GM12878 (cell line): ENCODE measurements at regions not wholly inside any gene's neighbourhood (a gene's known extent, or its start where the extent isn't known, plus 50 kb on each side); places are given as distances from the start of the nearest gene placed in this dataset.

Source experiments
- ATAC-seq: fragments of 200-7000 bp; cut with Tn5 transposase; 3 replicates; pipeline ENCODE4 v1.9.1; 2020; ENCODE audit warnings: mild to moderate bottlenecking, moderate library complexity
- BruUV-seq: library from RNA; stranded (reverse); fragments of 400-500 nt; replicated peaks from 2 replicates; lab custom pipeline; 2021; lab: Mats Ljungman, UMichigan
- CTCF ChIA-PET: fragments of 300-600 bp; sonication (Branson Sonifier 250); formaldehyde crosslinking; extraction: SDS; loops from one replicate; lab custom pipeline; 2021; ENCODE audit warnings: inconsistent platforms; lab: Yijun Ruan, JAX
- POLR2A ChIA-PET: fragments of 350-600 bp; formaldehyde crosslinking; extraction: SDS; loops from one replicate; lab custom pipeline; 2021; ENCODE audit warnings: inconsistent platforms; lab: Charles Lee
- RAD21 ChIA-PET: fragments of 300-600 bp; sonication (Branson Sonifier 250); formaldehyde crosslinking; loops from one replicate; lab custom pipeline; 2023; ENCODE audit warnings: antibody characterized with exemption; ENCODE audit not compliant: unreplicated experiment; lab: Charles Lee
- SMC1A ChIA-PET: fragments of 300-600 bp; sonication (Branson Sonifier 250); formaldehyde crosslinking; loops from one replicate; lab custom pipeline; 2023; ENCODE audit not compliant: unreplicated experiment, uncharacterized antibody; lab: Charles Lee
- DNase-seq: peaks from one replicate; pipeline ENCODE4 v3.0.0-alpha.2; 2011; ENCODE audit warnings: low read depth, low spot score
- FAIRE-seq: peaks from 3 replicates; lab custom pipeline; 2011; peaks lifted over from hg19 to GRCh38; lab: Jason Lieb, UNC
- H2AFZ ChIP-seq: 2 replicates; pipeline ENCODE4 v1.6.0; 2011; ENCODE audit warnings: low read depth, low read length, control low read depth; ENCODE audit not compliant: control insufficient read depth
- H3K27ac ChIP-seq: 2 replicates; pipeline ENCODE4 v1.5.1; 2011; ENCODE audit warnings: control low read depth; ENCODE audit not compliant: control insufficient read depth, insufficient read depth
- H3K27me3 ChIP-seq, 2 experiments: replicated peaks in 1 of 2; 2 replicates each; pipeline versions ENCODE4 v1.6.0 to v1.6.1; 2011; ENCODE audit warnings: low read length in 1 of 2; ENCODE audit not compliant: control insufficient read depth in 2 of 2, insufficient read depth in 2 of 2
- H3K36me3 ChIP-seq, 2 experiments: 2 replicates each; pipeline ENCODE4 v1.5.1; 2011; ENCODE audit warnings: low read length in 1 of 2; ENCODE audit not compliant: control insufficient read depth in 2 of 2, insufficient read depth in 2 of 2
- H3K4me1 ChIP-seq: 2 replicates; pipeline ENCODE4 v1.6.1; 2011; ENCODE audit warnings: mild to moderate bottlenecking, low read length, moderate library complexity, mixed read lengths; ENCODE audit not compliant: control insufficient read depth, insufficient read depth
- H3K4me2 ChIP-seq: 2 replicates; pipeline ENCODE4 v1.6.0; 2011; ENCODE audit warnings: control low read depth; ENCODE audit not compliant: control insufficient read depth, insufficient read depth
- H3K4me3 ChIP-seq: fragments of 200-600 bp; sonication (generic); 2 replicates; pipeline ENCODE4 v1.5.1; 2016
- H3K79me2 ChIP-seq: 2 replicates; pipeline ENCODE4 v1.6.0; 2011; ENCODE audit warnings: low read length; ENCODE audit not compliant: control insufficient read depth, insufficient read depth
- H3K9ac ChIP-seq: 2 replicates; pipeline ENCODE4 v1.8.0; 2011; ENCODE audit warnings: low read length, control low read depth, mixed read lengths; ENCODE audit not compliant: control insufficient read depth, insufficient read depth
- H3K9me3 ChIP-seq: replicated peaks from 3 replicates; pipeline ENCODE4 v1.5.1; 2011; ENCODE audit warnings: mild to moderate bottlenecking, low read length; ENCODE audit not compliant: control insufficient read depth, insufficient read depth
- H4K20me1 ChIP-seq: 2 replicates; pipeline ENCODE4 v1.6.0; 2011; ENCODE audit not compliant: control insufficient read depth, insufficient read depth
- ASH2L ChIP-seq: fragments of 300-600, 200-600 bp; sonication (generic); IDR thresholded peaks from 2 replicates; pipeline ENCODE4 v1.6.1; 2017; ENCODE audit warnings: low read depth, mild to moderate bottlenecking, borderline replicate concordance
- MTA2 ChIP-seq: fragments of 450-650 bp; IDR thresholded peaks from 2 replicates; pipeline ENCODE4 v1.6.1; 2016; ENCODE audit warnings: low read depth, mild to moderate bottlenecking, moderate library complexity
- NRF1 ChIP-seq: conservative IDR thresholded peaks from 2 replicates; pipeline ENCODE4 v1.6.1; 2011; ENCODE audit warnings: mild to moderate bottlenecking, low read depth, low read length, improper control_type of control experiment
- SUZ12 ChIP-seq: fragments of 200-600 bp; sonication (generic); IDR thresholded peaks from one replicate; pipeline ENCODE4 v1.6.1; 2018; ENCODE audit warnings: antibody characterized with exemption, mild to moderate bottlenecking; ENCODE audit not compliant: unreplicated experiment
- TCF7 ChIP-seq: IDR thresholded peaks from 2 replicates; pipeline ENCODE4 v1.6.1; 2014; ENCODE audit warnings: antibody characterized with exemption, borderline replicate concordance
- YBX1 ChIP-seq: fragments of 450-650 bp; IDR thresholded peaks from 2 replicates; pipeline ENCODE4 v1.6.1; 2016; ENCODE audit warnings: antibody characterized with exemption
- WGBS: methylation state at CpG from one replicate; pipeline ENCODE4 v1.1.6; 2016; ENCODE audit warnings: low lambda C conversion rate; ENCODE audit not compliant: insufficient replicate concordance, insufficient coverage; ENCODE audit errors: missing lambda C conversion rate; 5-methylcytosine and 5-hydroxymethylcytosine counted together
- in situ Hi-C: fragments of 300-500 bp; cut with MboI; formaldehyde crosslinking; loops from 9 replicates; pipeline ENCODE4 v1.14.3; 2018; ENCODE audit warnings: mixed read lengths
- intact Hi-C: fragments of 100-400 bp; cut with micrococcal nuclease; formaldehyde crosslinking; loops from one replicate; pipeline ENCODE4 v1.14.2; 2022; ENCODE audit not compliant: unreplicated experiment
- TF ChIP-seq, protein P1 (sequence below): fragments of 450-650 bp; conservative IDR thresholded peaks from 2 replicates; pipeline ENCODE4 v1.6.1; 2017; ENCODE audit warnings: mild to moderate bottlenecking, moderate library complexity
- TF ChIP-seq, protein P2 (sequence below): fragments of 450-650 bp; IDR thresholded peaks from 2 replicates; pipeline ENCODE4 v1.6.1; 2017; ENCODE audit warnings: borderline replicate concordance

DNA sequence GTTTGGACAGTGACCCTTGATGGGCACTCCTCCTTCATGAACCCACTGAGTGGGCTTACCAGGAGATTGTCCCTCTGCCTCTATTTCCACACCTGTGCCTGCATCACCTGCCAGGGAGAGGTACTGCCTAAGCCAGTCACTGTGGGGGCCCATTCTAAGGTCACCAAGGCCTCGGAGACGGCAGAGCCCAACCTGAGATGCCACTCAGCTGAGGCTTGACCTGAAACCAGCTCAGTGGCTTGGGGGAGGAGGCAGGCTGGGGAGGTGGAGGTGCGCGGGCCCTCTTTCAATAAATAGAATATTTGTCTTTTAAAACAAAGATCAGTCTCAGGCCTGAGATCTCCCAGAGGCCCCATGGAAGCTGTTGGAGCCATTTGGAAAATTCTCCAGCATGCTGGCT, 84.5 kb downstream of the DHCR7 start:
- Histone ChIP-seq H4K20me1 (no peaks in the 10 kb centered on the region), H3K79me2 (no peaks in the 10 kb centered on the region), H3K27me3 (no peaks in the 10 kb centered on the region), H3K4me1 (no peaks in the 10 kb centered on the region; the same call in 1 of the 2 replicates), H3K36me3 (no peaks in the 10 kb centered on the region), H3K9me3 (no peaks in the 10 kb centered on the region; the same call in 1 of the 3 replicates), H3K4me3 (no peak overlapping the region), H3K4me2 (no peak overlapping the region), H2AFZ (no peak overlapping the region), H3K27ac (no peak overlapping the region), H3K9ac (no peak overlapping the region)
- ChIA-PET CTCF (interaction anchor here (1.7 kb wide), 1 partner anchor 10 kb away, joined by 4 read pairs; no protein-coding TSS in a partner anchor), SMC1A (no interaction called here), POLR2A (no interaction called here), RAD21 (no interaction called here)
- BruUV-seq = no TSS peak
- no peak for DNase-seq
- intact Hi-C loops (no loop called here), in situ Hi-C loops (no loop called here)
- WGBS = 72% methylated on average over 4 of the region's 4 CpGs
- TF ChIP-seq MTA2 = no peak
- TF ChIP-seq SUZ12 = no peak
- no peak for TF ChIP-seq YBX1
- TF ChIP-seq ASH2L = no peak
- no peak for TF ChIP-seq NRF1
- TF ChIP-seq, protein P1, sequence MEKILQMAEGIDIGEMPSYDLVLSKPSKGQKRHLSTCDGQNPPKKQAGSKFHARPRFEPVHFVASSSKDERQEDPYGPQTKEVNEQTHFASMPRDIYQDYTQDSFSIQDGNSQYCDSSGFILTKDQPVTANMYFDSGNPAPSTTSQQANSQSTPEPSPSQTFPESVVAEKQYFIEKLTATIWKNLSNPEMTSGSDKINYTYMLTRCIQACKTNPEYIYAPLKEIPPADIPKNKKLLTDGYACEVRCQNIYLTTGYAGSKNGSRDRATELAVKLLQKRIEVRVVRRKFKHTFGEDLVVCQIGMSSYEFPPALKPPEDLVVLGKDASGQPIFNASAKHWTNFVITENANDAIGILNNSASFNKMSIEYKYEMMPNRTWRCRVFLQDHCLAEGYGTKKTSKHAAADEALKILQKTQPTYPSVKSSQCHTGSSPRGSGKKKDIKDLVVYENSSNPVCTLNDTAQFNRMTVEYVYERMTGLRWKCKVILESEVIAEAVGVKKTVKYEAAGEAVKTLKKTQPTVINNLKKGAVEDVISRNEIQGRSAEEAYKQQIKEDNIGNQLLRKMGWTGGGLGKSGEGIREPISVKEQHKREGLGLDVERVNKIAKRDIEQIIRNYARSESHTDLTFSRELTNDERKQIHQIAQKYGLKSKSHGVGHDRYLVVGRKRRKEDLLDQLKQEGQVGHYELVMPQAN = no peak
- TF ChIP-seq, protein P2, sequence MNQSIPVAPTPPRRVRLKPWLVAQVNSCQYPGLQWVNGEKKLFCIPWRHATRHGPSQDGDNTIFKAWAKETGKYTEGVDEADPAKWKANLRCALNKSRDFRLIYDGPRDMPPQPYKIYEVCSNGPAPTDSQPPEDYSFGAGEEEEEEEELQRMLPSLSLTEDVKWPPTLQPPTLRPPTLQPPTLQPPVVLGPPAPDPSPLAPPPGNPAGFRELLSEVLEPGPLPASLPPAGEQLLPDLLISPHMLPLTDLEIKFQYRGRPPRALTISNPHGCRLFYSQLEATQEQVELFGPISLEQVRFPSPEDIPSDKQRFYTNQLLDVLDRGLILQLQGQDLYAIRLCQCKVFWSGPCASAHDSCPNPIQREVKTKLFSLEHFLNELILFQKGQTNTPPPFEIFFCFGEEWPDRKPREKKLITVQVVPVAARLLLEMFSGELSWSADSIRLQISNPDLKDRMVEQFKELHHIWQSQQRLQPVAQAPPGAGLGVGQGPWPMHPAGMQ = no peak
- TF ChIP-seq TCF7 = no peak
- FAIRE-seq = no peak
- no peak for ATAC-seq
